Activated CD8-positive, alpha-beta memory T cell treated with anti-CD3 and anti-CD28 coated beads for 1 hour (primary cell): ENCODE measurements at regions not wholly inside any gene's neighbourhood (a gene's known extent, or its start where the extent isn't known, plus 50 kb on each side); places are given as distances from the start of the nearest gene placed in this dataset.
"Not testable (repeated sequence)": the region's sequence is repeated elsewhere in the genome, so short reads cannot be mapped to it uniquely, and the experiment has no call there.

Experiments used
- DNase-seq, 2 donors: peaks; one replicate each; pipeline ENCODE4 v3.0.0-alpha.2; 2020; ENCODE audit warnings: low read depth in 1 of 2; ENCODE audit errors: extremely low read depth in 1 of 2

GRCh38 chrX:40852586-40852985 is 117.2 kb upstream of the MED14 start:
- no peak for DNase-seq

DNA sequence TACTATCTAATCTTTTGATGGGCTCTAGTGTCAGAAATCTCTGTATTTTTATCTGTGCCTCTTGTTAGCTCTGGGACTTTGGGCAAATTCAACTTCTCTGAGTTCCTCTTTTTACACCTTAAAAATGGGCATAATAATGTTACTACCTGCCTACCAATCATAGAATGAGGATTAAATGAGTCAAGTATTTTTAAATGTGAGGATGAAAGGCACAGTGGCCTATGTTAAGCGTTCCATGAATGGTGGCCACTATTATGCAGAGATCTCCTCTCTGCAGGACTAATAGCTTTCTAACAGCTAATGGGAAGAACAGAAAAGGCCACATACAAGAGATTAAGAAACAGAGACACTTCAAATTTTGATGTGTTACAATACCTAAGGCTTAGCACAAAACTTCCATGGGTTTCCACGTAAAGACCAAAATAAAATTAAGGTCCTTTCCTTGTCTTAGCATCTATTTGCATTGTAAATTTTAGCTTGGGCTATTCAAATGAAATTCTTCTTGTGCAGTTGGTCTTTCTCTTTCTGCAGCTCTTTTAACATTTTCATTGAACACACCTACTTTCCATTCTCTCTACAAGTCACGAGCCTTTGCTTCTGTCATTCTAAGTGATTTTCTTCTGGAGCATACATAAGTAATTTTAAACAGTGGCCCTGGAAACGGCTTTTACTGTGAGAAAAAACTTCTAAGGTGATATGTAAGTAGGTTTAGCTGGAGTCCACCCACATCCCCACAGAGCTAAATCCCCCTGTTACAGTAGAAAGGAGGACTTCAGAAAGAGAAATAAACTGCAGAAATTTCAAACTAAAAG is 117.9 kb upstream of the MED14 start:
- no peak for DNase-seq

GRCh38 chrX:40853816-40854123 is 118.4 kb upstream of the MED14 start:
- no peak for DNase-seq

DNA sequence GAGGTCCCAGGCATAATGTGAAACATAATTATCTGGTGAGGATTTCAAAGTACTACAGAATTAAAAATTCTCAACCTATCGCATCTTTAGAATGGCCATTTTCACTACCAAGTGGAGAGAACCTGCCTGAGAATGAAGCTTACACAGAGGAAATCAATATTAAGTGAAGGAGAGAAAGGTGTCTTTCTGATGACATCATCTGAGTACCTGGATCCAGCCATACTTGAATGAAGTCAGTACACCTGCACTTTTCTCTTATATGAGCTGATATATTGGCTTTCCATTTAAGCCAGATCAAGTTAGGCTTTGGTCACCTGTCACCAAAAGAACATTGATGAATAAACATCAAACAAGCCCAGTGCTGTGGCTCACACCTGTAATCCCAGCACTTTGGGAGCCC is 118.9 kb upstream of the MED14 start:
- DNase-seq: no peak

- no peak for DNase-seq
These were observed 120.1 kb upstream of the MED14 start for GRCh38 chrX:40855411-40855810.

DNA sequence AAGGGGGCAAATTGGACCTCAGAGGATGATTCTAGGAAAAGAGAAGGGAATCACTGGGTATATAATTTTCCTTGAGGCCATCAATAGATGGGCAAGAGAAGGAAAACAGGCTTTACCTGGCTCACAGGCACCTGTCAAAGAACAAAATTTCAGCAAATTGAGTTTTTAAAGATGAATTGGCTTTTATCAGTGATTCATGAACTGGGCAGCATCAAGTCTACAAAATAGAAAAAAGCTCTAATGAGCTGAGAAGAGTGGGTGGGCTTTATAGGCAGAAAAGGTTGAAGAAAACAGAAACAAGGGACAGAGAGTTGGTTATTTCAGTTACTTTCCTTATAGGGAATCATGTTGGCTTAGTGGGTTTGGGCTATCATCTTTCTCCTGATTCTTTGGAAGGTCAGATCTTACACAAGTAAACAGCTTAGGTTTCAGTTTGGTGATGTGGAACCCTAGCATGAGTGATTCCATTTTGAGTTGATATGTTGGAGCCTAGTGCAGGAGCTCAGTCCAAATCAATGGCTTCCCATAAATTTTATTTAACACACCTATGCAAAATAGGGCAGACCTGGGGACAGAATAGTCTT is 120.7 kb upstream of the MED14 start:
- no peak for DNase-seq

DNA sequence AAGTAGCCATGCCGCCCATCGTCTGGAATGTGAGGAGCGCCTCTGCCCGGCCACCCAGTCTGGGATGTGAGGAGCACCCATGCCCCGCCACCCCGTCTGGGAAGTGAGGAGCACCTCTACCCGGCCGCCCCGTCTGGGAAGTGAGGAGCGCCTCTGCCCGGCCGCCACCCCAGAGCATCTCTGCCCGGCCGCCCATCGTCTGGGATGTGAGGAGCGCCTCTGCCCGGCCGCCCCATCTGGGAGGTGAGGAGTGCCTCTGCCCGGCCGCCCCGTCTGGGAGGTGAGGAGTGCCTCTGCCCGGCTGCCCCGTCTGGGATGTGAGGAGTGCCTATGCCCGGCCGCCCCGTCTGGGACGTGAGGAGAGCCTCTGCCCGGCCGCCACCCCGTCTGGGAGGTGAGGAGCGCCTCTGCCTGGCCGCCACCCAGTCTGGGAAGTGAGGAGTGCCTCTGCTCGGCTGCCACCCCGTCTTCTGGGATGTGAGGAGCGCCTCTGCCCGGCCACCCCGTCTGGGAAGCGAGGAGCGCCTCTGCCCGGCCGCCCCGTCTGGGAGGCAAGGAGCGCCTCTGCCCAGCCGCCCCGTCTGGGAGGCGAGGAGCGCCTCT is 126.7 kb upstream of the MED14 start:
- not testable (repeated sequence) for DNase-seq

DNA sequence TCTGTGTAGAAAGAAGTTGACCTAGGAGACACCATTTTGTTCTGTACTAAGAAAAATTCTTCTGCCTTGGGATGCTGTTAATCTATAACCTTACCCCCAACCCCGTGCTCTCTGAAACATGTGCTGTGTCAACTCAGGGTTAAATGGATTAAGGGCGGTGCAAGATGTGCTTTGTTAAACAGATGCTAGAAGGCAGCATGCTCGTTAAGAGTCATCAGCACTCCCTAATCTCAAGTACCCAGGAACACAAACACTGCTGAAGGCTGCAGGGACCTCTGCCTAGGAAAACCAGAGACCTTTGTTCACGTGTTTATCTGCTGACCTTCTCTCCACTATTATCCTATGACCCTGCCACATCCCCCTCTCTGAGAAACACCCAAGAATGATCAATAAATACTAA is 127.9 kb upstream of the MED14 start:
- DNase-seq: not testable (repeated sequence)

- no peak for DNase-seq
These were observed 128.3 kb upstream of the MED14 start for GRCh38 chrX:40863671-40864070.

DNA sequence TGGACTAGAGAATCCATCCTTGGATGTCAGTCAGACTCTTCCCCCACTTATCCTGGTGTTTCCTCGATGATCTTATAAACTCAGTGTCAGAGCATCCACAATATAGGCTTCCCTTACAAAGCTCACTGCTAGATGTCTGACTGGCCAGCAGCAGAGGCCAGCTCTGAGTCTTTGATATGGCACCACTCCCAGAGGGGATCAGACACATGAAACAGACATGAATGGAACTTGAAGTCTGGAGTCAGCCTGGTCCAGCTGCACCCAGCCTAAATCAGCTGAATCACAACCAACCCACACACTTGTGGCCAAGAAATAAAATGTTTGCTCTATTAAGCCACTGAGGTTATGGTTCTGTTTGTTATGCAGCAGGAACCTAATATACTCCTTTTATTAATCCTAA is 129.6 kb upstream of the MED14 start:
- no peak for DNase-seq

- no peak for DNase-seq
These were observed 131.6 kb upstream of the MED14 start for GRCh38 chrX:40866893-40867292.

GRCh38 chrX:40867352-40867751 is 132.0 kb upstream of the MED14 start:
- DNase-seq: no peak

GRCh38 chrX:40868868-40869267 is 133.5 kb upstream of the MED14 start:
- DNase-seq: no peak

DNA sequence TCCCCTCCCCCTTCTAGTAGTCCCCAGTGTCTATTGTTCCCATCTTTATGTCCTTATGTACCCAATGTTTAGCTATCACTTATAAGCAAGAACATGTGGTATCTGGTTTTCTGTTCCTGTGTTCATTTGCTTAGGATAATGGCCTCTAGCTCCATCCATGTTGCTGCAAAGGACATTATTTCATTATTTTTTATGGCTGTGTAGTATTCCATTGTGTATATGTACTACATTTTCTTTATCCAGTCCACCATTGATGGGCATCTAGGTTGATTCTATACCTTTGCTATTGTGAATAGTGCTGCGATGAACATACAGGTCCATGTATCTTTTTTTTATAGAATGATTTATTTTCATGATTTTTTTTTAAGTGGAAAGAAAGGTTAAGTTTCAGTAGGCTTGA is 135.6 kb upstream of the MED14 start:
- DNase-seq: not testable (repeated sequence)

GRCh38 chrX:40871385-40872082 is 136.2 kb upstream of the MED14 start:
- DNase-seq: no peak

GRCh38 chrX:40872351-40872750 is 137.0 kb upstream of the MED14 start:
- no peak for DNase-seq

DNA sequence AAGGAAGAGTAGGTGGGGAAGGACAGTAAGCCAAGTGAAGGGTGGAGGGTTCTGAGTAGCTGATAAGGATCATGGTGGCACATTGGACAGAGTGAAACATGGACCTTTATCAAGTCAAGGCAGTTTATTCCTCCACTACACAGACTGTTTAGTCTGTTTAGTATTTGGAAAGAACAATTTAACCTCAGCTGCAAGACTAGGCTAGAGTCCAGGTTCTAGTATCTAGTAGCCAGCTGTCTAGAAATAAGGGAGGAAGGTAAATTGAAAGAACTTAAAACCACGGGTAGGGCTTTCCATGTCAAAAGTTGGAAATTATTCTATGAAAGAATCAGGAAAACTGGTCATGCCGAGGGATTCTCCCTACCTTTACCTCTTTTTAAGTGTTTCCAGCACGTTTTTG is 140.1 kb upstream of the MED14 start:
- DNase-seq: no peak

- no peak for DNase-seq
These were observed 142.5 kb upstream of the MED14 start for GRCh38 chrX:40877887-40878286.

DNA sequence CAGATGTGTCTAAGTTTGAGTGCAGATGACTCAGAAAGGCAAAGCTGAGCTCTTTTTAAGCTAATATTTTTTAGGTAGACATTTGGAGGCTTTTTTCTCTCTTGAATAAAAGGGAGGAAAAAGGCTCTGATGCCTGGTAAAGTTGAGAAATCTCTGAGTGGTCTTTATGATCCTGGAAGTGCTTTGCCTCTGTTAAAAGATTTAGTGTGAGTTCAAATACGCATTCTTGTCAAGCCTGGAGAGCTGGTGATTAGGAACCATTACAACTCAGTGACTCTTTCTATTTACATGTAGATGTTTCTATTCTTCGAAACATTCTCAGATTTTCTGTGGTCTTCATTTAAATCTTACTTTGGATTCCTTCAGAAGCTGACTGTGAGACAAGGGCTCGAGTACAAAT is 143.4 kb upstream of the MED14 start:
- no peak for DNase-seq

DNA sequence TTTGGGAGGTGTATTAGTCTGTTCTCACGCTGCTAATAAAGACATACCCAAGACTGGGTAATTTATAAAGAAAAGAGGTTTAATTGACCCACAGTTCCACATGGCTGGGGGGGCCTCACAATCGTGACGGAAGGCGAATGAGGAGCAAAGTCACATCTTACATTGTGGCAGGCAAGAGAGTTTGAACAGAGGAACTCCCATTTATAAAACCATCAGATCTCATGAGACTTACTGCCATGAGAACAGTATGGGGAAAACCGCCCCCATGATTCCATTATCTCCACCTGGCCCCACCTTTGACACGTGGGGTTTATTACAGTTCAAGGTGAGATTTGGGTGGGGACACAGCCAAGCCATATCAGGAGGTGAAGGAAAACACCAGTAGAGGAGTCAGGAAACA is 143.8 kb upstream of the MED14 start:
- DNase-seq: not testable (repeated sequence)

GRCh38 chrX:40880712-40881111 is 145.4 kb upstream of the MED14 start:
- no peak for DNase-seq
